ENCODE measurements at regions not wholly inside any gene's neighbourhood (a gene's known extent, or its start where the extent isn't known, plus 50 kb on each side); places are given as distances from the start of the nearest gene placed in this dataset.

DNA sequence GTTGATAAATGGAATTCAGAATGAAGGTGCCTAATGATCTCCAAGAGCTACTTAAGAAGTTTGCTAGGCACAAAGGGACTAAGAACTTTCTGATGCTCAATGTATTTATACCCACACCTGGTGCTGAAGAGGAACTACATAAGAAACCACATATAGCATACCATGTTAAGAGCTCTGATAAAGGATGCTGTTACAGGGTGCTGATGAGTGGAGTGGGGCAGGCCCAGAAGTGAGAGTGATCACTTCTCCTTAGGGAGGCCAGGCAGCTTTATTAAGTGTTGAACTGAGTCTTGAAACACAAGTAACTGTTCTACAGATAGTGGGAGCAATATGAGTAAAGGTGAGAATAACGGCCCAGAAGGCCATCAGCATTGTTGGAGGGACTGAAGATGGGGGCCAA is 68.3 kb upstream of the CHRDL1 start:
- no peak for DNase-seq (ENCODE audit: low spot score)
- ATAC-seq: no peak

DNA sequence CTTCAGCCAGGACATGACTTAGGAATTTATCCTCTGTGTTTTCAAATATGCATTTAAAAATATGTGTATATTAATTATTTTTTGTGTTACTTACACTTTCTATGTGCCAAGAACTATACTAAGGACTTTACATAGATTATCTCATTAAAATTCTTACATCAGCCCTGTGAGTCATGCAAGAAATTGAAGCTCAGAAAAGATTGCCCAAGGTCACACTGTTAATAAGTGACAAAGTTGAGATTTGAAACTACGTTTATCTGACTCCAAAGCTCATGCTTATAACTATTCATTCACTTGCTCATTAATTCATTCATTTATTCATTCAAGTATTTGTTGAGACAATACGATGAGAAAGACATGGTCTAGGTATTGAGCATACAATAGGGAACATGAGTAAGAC is 62.9 kb upstream of the CHRDL1 start:
- DNase-seq (ENCODE audit: low spot score) (no peak), ATAC-seq (no peak)

DNA sequence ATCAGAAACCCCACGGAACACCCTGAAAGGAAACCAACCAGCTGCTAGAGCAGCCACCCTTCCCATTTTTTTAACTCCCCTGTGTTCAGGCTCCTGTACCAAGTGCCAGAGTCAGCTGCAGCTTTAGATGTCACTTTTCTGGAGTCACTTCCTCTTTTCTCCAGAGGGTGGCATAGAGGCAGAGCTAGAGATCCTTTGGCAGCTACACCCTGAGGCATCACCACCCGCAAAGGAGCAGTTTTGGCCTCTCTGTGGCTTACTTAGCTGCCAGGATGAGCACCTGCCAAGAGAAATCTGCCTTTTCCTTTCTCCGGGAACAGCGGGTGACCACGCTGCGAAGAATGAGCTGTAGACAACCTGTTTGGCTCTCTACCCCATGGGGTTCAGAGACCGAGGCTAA is 58.0 kb upstream of the CHRDL1 start:
- DNase-seq (ENCODE audit: low spot score) (peak; percentile 39), ATAC-seq (peak; percentile 79)

DNA sequence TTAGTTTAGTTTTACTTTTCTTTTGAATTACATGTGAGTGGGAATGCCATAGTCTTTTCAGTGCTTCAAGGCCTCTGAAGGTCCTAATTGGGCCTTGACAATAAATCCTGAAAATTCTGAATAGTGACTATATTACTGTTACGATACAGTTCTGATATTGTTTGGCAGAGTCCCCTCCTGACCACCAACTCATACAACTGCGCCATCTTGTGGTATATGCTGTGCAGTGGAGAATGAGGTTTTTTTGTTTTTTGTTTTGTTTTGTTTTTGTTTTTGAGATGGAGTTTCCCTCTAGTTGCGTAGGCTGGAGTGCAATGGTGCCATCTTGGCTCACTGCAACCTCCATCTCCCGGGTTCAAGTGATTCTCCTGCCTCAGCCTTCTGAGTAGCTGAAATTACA is 56.6 kb upstream of the CHRDL1 start:
- DNase-seq (ENCODE audit: low spot score) (no peak), ATAC-seq (peak; percentile 75)

DNA sequence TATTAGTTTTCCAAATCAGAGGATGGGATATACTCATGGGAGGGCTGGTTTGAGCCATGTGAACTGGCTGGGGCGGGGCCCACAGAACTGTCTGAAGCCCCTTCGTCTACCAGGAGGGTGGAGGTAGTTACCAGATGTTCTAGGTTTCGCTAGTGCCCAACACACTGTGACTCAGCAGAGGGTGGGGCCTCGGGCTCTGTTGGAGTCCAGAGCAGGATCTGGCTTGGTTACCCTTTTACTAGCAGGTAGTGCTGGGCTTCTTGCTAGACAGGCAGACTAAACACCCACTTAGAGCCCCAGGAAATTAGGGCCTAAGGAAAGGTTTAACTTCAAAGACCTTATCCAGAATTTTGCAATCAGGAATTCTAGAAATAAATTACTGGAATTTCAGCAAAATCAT is 56.2 kb upstream of the CHRDL1 start:
- DNase-seq (ENCODE audit: low spot score) (no peak), ATAC-seq (peak; percentile 85)

DNA sequence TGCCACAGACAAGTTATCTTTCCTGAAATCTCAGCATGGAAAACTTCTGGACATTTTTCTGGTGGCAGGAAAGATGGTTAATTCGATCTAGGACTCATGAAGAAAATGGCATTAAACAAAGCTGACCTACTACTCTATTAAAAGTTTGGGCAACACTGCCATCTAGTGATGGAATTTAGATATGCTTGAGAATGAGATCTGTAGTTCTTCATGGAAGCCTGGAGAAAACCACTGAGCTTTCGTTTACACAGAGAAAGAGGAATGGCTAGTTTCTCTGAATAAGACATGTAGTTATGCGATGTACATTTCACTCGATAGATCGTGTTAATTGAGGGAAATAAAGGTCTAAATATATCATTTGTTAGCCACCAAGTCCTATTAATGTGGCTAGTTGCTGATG is 51.7 kb upstream of the CHRDL1 start:
- no peak for DNase-seq (ENCODE audit: low spot score)
- ATAC-seq: peak; percentile 86

DNA sequence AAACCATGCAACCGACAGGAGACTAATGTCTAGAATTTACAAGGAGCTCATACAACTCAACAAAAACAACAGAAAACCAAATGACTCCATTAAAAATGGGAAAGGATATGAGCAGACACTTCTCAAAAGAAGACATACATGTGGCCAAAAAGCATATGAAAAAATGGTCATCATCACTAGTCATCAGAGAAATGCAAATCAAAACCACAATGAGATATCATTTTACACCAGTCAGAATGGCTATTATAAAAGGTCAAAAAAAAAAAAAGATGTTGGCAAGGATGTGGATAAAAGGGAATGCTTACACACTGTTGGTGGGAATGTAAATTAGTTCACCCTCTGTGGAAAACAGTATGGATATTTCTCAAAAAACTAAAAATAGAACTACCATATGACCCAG is 50.5 kb upstream of the CHRDL1 start:
- no peak for DNase-seq (ENCODE audit: low spot score)
- ATAC-seq: no peak

Data from left lobe of liver (tissue), 2 donors.